GM10266 (cell line): ENCODE measurements at regions not wholly inside any gene's neighbourhood (a gene's known extent, or its start where the extent isn't known, plus 50 kb on each side); places are given as distances from the start of the nearest gene placed in this dataset.

Experiments
- DNase-seq: peaks from one replicate; pipeline ENCODE4 v3.0.0; 2012; ENCODE audit errors: extremely low spot score
- CTCF ChIP-seq: IDR thresholded peaks from 2 replicates; pipeline ENCODE4 v1.5.1; 2012; ENCODE audit warnings: mild to moderate bottlenecking, low read depth; ENCODE audit not compliant: control insufficient read depth, insufficient read depth; ENCODE audit errors: missing control alignments

- no peak for TF ChIP-seq CTCF
Measured at GRCh38 chr10:59085711-59086502, 90.5 kb upstream of the PHYHIPL start.

GRCh38 chr10:59087486-59087885, 89.0 kb upstream of the PHYHIPL start:
- DNase-seq = no peak
- TF ChIP-seq CTCF = no peak

More at GRCh38 chr10:59085711-59086502, 90.5 kb upstream of the PHYHIPL start:
- no peak for DNase-seq

- no peak for DNase-seq
- no peak for TF ChIP-seq CTCF
Measured at GRCh38 chr10:59088912-59089573, 87.4 kb upstream of the PHYHIPL start.

DNA sequence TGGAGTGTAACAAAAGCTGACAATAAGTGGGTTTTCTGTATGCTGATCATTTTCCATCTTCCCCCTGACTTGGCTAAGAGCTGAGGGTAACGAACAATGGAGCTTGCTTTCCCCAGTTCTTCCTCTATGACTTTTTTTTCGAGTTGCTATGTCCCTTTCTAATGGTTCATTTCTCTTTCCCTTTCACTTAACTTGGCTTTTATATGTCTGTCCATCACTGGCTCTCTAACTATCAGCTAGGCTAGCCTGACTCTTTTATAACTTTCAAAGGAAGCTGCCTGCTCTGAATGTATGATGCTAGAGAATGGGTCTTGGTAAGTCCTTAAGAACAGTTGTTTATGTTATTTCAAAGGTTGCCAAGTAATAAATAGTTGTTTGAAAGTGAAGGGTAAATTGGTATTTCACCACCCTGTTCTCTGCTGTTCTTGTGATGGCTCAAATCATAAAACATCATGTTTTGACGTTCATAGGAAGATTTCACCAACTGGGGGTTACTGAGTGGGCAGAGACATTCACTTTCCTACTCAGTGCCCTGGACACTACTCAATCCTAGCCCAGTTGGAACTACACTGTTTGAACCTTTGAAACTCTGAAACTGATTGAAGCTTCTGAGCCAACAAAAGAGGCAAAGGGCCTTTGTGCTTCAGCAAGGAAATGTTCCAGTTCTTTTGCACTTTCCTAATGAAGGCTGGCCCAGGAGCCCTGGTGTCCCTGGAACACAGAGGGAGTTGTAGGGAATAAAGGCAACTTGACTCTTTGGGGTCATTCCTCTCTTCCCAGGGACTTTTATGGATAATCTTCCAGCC, 85.4 kb upstream of the PHYHIPL start:
- no peak for TF ChIP-seq CTCF

GRCh38 chr10:59093461-59093860, 83.0 kb upstream of the PHYHIPL start:
- DNase-seq = no peak
- TF ChIP-seq CTCF = no peak

More for the DNA sequence above, 85.4 kb upstream of the PHYHIPL start:
- DNase-seq = no peak

GRCh38 chr10:59096631-59097030, 79.8 kb upstream of the PHYHIPL start:
- no peak for DNase-seq
- no peak for TF ChIP-seq CTCF

GRCh38 chr10:59098387-59098786, 78.1 kb upstream of the PHYHIPL start:
- no peak for DNase-seq

More at GRCh38 chr10:59098387-59098786, 78.1 kb upstream of the PHYHIPL start:
- TF ChIP-seq CTCF = no peak
